Breast epithelium (tissue), 3 donors: ENCODE measurements at regions not wholly inside any gene's neighbourhood (a gene's known extent, or its start where the extent isn't known, plus 50 kb on each side); places are given as distances from the start of the nearest gene placed in this dataset.

ENCODE experiments used
- CTCF ChIP-seq, 3 donors: fragments of 450-650 bp; IDR thresholded peaks; one replicate each; pipeline ENCODE4 v1.5.1; 2016 to 2017; ENCODE audit warnings: antibody characterized with exemption in 3 of 3, mild to moderate bottlenecking in 3 of 3, moderate library complexity in 3 of 3
- POLR2A ChIP-seq: fragments of 450-650 bp; IDR thresholded peaks from one replicate; pipeline ENCODE4 v1.6.1; 2016; ENCODE audit warnings: antibody characterized with exemption, mild to moderate bottlenecking, moderate library complexity
- POLR2AphosphoS5 ChIP-seq, 3 donors: sonication (generic); formaldehyde crosslinking; IDR thresholded peaks; one replicate each; pipeline ENCODE4 v1.6.1; 2017; ENCODE audit warnings: antibody characterized with exemption in 3 of 3

DNA sequence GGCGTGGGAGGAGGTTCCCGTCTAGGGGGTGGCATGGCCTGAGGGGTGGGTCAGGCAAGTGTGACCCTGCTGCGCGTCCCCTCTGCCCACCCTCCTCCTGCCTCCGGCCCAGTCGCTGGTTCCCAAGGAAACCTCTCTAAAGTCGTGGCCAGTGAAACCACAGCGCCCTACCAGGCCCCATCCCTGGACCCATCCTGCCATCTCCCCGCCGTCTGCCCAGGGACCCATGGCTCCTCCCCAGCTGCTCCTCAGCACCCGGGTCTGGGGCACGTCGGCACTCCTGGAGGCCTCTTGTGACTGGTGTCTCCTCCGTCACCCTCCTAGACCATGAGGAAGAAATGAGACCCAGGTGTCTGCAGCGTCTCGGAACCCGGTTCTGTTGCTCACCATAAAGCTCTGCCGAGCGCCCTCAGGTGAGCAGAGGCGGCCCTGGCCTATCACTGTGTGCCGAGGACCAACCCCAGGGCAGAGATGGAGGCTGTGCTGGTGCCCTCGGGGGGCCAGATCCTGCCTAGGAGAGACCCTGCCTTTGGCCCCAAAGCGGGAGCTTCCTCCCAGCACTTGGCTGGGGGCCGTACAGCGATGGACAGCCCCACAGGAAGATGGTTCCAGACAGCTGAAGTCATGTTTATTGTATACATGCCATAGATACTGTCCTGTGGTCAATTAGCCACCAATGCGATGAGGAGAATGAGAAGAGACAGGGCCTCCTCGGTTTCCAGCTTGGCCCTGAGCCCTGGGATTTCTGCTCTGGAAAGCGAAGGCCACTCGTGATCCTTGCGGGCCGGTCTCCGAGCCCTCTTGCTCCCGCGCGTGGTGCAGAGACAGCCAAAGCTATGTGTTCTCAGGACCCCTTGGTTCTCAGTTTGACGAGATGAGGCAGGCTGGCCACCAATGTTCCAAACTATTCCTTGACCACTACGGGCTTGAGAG lies 222.5 kb upstream of the RTL1 start:
- TF ChIP-seq CTCF (IDR thresholded peaks at IDR 0.05): no peak
- no peak for TF ChIP-seq POLR2A
- no peak for TF ChIP-seq POLR2AphosphoS5 (IDR thresholded peaks at IDR 0.05)
